Astrocyte (in vitro differentiated cells and primary cell): ENCODE measurements at regions not wholly inside any gene's neighbourhood (a gene's known extent, or its start where the extent isn't known, plus 50 kb on each side); places are given as distances from the start of the nearest gene placed in this dataset.

Experiments
- EZH2 ChIP-seq: IDR thresholded peaks from 2 replicates; pipeline ENCODE4 v1.6.1; 2012; ENCODE audit warnings: mild to moderate bottlenecking, low read length, inconsistent platforms; ENCODE audit not compliant: insufficient read depth
- TF ChIP-seq, protein P1 (sequence below): IDR thresholded peaks from 2 replicates; pipeline ENCODE4 v1.5.1; 2011; ENCODE audit warnings: low read depth, mild to moderate bottlenecking, inconsistent platforms, low read length, moderate library complexity; ENCODE audit not compliant: insufficient read depth

DNA sequence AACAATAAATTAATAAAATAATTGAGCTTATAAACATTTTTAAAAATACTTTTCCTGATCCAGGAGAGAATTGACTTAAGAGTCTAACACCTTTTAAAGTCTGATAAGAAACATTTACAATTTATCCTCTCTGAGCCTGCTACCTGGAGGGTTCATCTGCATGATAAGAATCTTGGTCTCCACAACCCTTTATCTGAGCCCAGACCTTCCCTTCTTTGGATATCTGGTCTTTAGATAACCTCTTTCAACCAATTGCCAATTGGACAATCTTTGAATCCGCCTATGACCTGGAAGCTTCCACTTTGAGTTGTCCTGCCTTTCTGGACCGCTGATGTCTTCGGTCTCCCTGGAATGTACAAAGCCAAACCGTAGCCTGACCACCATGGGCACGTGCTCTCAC is 1393.3 kb upstream of the TMEM132C start:
- TF ChIP-seq, protein P1, sequence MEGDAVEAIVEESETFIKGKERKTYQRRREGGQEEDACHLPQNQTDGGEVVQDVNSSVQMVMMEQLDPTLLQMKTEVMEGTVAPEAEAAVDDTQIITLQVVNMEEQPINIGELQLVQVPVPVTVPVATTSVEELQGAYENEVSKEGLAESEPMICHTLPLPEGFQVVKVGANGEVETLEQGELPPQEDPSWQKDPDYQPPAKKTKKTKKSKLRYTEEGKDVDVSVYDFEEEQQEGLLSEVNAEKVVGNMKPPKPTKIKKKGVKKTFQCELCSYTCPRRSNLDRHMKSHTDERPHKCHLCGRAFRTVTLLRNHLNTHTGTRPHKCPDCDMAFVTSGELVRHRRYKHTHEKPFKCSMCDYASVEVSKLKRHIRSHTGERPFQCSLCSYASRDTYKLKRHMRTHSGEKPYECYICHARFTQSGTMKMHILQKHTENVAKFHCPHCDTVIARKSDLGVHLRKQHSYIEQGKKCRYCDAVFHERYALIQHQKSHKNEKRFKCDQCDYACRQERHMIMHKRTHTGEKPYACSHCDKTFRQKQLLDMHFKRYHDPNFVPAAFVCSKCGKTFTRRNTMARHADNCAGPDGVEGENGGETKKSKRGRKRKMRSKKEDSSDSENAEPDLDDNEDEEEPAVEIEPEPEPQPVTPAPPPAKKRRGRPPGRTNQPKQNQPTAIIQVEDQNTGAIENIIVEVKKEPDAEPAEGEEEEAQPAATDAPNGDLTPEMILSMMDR: no peak
- TF ChIP-seq EZH2: no peak
